NT2/D1 (cell line): ENCODE measurements at regions not wholly inside any gene's neighbourhood (a gene's known extent, or its start where the extent isn't known, plus 50 kb on each side); places are given as distances from the start of the nearest gene placed in this dataset.

ENCODE experiments used
- DNase-seq: peaks from one replicate; pipeline ENCODE4 v3.0.0-alpha.2; 2011; ENCODE audit warnings: low read depth, low spot score
- H3K27me3 ChIP-seq: 2 replicates; pipeline ENCODE4 v1.6.0; 2011; ENCODE audit warnings: mild to moderate bottlenecking; ENCODE audit not compliant: insufficient read length, insufficient read depth
- H3K36me3 ChIP-seq: 2 replicates; pipeline ENCODE4 v1.6.1; 2011; ENCODE audit warnings: mild to moderate bottlenecking, low read length, mixed read lengths; ENCODE audit not compliant: insufficient read depth, insufficient read length
- H3K4me1 ChIP-seq: 2 replicates; pipeline ENCODE4 v1.5.1; 2011; ENCODE audit not compliant: insufficient read depth, insufficient read length
- H3K4me3 ChIP-seq: 2 replicates; pipeline ENCODE4 v1.5.1; 2011; ENCODE audit warnings: low read depth; ENCODE audit not compliant: insufficient read length
- H3K9ac ChIP-seq: 2 replicates; pipeline ENCODE4 v1.6.0; 2011; ENCODE audit warnings: low read depth; ENCODE audit not compliant: insufficient read length
- H3K9me3 ChIP-seq: 2 replicates; pipeline ENCODE4 v1.5.1; 2011; ENCODE audit warnings: mild to moderate bottlenecking, low read length; ENCODE audit not compliant: insufficient read depth
- SUZ12 ChIP-seq: IDR thresholded peaks from 2 replicates; pipeline ENCODE4 v1.6.1; 2011; ENCODE audit not compliant: insufficient read length, insufficient read depth; ENCODE audit errors: extremely low read depth
- YY1 ChIP-seq: IDR thresholded peaks from 2 replicates; pipeline ENCODE4 v1.6.1; 2011; ENCODE audit not compliant: insufficient read length, insufficient read depth
- ZNF274 ChIP-seq: IDR thresholded peaks from 2 replicates; pipeline ENCODE4 v1.6.1; 2011; ENCODE audit warnings: mild to moderate bottlenecking, low read depth, low read length

GRCh38 chr6:82072121-82072521, 175.4 kb downstream of the IBTK start:
- no peak for DNase-seq
- Histone ChIP-seq H3K36me3 (no peaks in the 10 kb centered on the region), H3K9ac (no peak overlapping the region), H3K4me1 (no peaks in the 10 kb centered on the region), H3K4me3 (no peak overlapping the region), H3K9me3 (no peaks in the 10 kb centered on the region), H3K27me3 (no peaks in the 10 kb centered on the region)
- TF ChIP-seq SUZ12, result no peak
- no peak for TF ChIP-seq YY1

DNA sequence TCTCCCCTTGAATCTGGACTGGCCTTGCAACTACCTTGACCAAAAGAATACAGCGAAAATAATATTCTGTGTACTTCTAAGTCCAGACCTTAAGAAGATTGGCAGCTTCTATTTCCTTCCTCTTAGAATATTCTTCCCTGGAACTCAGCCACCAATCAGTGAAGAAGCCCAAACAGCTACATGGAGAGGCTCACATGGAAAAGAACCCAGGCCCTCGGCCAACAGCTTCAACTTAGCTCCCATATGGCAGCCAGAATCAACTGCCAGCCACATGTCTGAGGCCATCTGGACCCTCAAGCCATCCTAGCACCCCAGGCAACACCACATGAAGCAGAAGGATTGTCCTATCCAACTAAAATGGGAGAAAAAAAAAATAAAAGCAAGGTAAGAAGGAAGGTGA, 178.8 kb downstream of the IBTK start:
- no peaks in the 10 kb centered on the region for H3K4me1 ChIP-seq
- no peak overlapping the region for H3K4me3 ChIP-seq
- no peak overlapping the region for H3K9ac ChIP-seq
- no peak for DNase-seq
- H3K36me3 ChIP-seq, result no peaks in the 10 kb centered on the region
- H3K27me3 ChIP-seq, result no peaks in the 10 kb centered on the region
- TF ChIP-seq YY1 (no peak), ZNF274 (no peak), SUZ12 (no peak)
- no peaks in the 10 kb centered on the region for H3K9me3 ChIP-seq

- H3K27me3 ChIP-seq, result no peaks in the 10 kb centered on the region
- no peak overlapping the region for H3K4me3 ChIP-seq
- H3K4me1 ChIP-seq, result no peaks in the 10 kb centered on the region
- no peak for TF ChIP-seq YY1
- TF ChIP-seq SUZ12, result no peak
- no peak for TF ChIP-seq ZNF274
- no peak overlapping the region for H3K9ac ChIP-seq
- no peaks in the 10 kb centered on the region for H3K9me3 ChIP-seq
- DNase-seq, result no peak
- H3K36me3 ChIP-seq, result no peaks in the 10 kb centered on the region
Observed at GRCh38 chr6:82066991-82067411, 180.5 kb downstream of the IBTK start.

GRCh38 chr6:82066196-82066595, 181.3 kb downstream of the IBTK start:
- no peaks in the 10 kb centered on the region for H3K4me1 ChIP-seq
- H3K27me3 ChIP-seq, result no peaks in the 10 kb centered on the region
- DNase-seq, result no peak
- no peak overlapping the region for H3K4me3 ChIP-seq
- H3K9me3 ChIP-seq, result no peaks in the 10 kb centered on the region
- H3K36me3 ChIP-seq, result no peaks in the 10 kb centered on the region
- H3K9ac ChIP-seq, result no peak overlapping the region
- TF ChIP-seq SUZ12 (no peak), ZNF274 (no peak), YY1 (no peak)

- Histone ChIP-seq H3K27me3 (no peaks in the 10 kb centered on the region), H3K9ac (no peak overlapping the region), H3K36me3 (no peaks in the 10 kb centered on the region), H3K4me1 (no peaks in the 10 kb centered on the region), H3K9me3 (no peaks in the 10 kb centered on the region), H3K4me3 (no peak overlapping the region)
- no peak for DNase-seq
- no peak for TF ChIP-seq YY1
- no peak for TF ChIP-seq SUZ12
- TF ChIP-seq ZNF274, result no peak
Observed at GRCh38 chr6:82063574-82063973, 184.0 kb downstream of the IBTK start.

GRCh38 chr6:82062219-82062618, 185.3 kb downstream of the IBTK start:
- no peaks in the 10 kb centered on the region for H3K9me3 ChIP-seq
- TF ChIP-seq SUZ12 (no peak), YY1 (no peak), ZNF274 (no peak)
- H3K36me3 ChIP-seq, result no peaks in the 10 kb centered on the region
- H3K4me3 ChIP-seq, result no peak overlapping the region
- H3K4me1 ChIP-seq, result no peaks in the 10 kb centered on the region
- no peak for DNase-seq
- no peak overlapping the region for H3K9ac ChIP-seq
- no peaks in the 10 kb centered on the region for H3K27me3 ChIP-seq

DNA sequence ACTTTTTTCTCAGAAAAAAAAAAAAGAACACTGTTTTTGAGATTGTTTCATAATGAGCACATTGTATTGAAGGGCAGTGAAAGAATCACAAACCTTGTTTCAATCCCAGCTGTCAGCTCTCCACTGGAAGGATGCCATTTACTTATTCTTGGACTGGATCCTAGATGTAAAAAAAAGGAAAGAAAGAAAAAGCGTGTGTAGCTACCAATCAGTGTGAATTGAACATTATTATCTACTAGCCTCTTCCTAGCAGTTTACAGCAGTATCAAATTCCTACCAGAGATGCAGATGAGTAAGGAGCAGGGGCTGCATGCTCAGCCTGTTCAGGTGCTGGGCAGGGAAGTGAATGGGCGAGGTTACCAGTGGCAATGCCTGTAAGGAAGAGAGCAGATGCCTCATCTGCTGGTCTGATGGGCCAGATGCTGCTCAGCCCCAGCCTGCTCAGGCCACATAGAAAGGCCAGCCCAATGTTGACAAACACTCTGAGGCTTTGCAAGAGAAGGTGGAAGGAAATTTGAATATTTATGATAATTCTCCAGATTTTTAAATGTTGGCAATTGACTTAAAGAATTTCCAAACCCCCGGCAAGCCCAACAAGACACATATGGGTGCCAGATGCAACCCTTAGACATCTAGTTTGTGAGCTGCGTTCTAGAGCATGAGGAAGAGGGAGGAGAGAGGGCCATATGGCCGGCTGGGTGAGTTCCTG, 189.5 kb downstream of the IBTK start:
- H3K9ac ChIP-seq, result no peak overlapping the region
- H3K9me3 ChIP-seq, result no peaks in the 10 kb centered on the region
- TF ChIP-seq YY1, result no peak
- TF ChIP-seq ZNF274, result no peak
- TF ChIP-seq SUZ12, result no peak
- no peaks in the 10 kb centered on the region for H3K4me1 ChIP-seq
- H3K36me3 ChIP-seq, result no peaks in the 10 kb centered on the region
- no peaks in the 10 kb centered on the region for H3K27me3 ChIP-seq
- no peak for DNase-seq
- no peak overlapping the region for H3K4me3 ChIP-seq
